Lower leg skin (tissue), 3 donors: ENCODE measurements at regions not wholly inside any gene's neighbourhood (a gene's known extent, or its start where the extent isn't known, plus 50 kb on each side); places are given as distances from the start of the nearest gene placed in this dataset.

ENCODE experiments used
- CTCF ChIP-seq, 3 donors: fragments of 450-650 bp; IDR thresholded peaks; one replicate each; pipeline ENCODE4 v1.5.1; 2016; ENCODE audit warnings: antibody characterized with exemption in 3 of 3, mild to moderate bottlenecking in 3 of 3, moderate library complexity in 2 of 3
- POLR2A ChIP-seq, 2 donors: fragments of 450-650 bp; IDR thresholded peaks; one replicate each; pipeline ENCODE4 v1.6.1; 2016 to 2017; ENCODE audit warnings: antibody characterized with exemption in 2 of 2, mild to moderate bottlenecking in 1 of 2, moderate library complexity in 1 of 2

- TF ChIP-seq CTCF (IDR thresholded peaks at IDR 0.05) (no peak), POLR2A (IDR thresholded peaks at IDR 0.05) (no peak)
Measured at GRCh38 chr7:68121655-68122054, 1125.0 kb downstream of the TYW1 start.
